Stomach (tissue), 4 donors: ENCODE measurements at regions not wholly inside any gene's neighbourhood (a gene's known extent, or its start where the extent isn't known, plus 50 kb on each side); places are given as distances from the start of the nearest gene placed in this dataset.

Source experiments
- POLR2A ChIP-seq, 4 donors: fragments of 450-650 bp; IDR thresholded peaks; one replicate each; pipeline ENCODE4 v1.6.1; 2016; ENCODE audit warnings: antibody characterized with exemption in 4 of 4, control low read depth in 2 of 4, mild to moderate bottlenecking in 1 of 4, moderate library complexity in 1 of 4
- TF ChIP-seq, protein P1 (sequence below), 7 experiments: fragments of 450-650 bp in 4 of 7; fragments of 200-600 bp in 3 of 7; sonication (generic) in 3 of 7; IDR thresholded peaks; one replicate each; pipeline ENCODE4 v1.5.1; 2016 to 2019; ENCODE audit warnings: antibody characterized with exemption in 7 of 7, control low read depth in 2 of 7, mild to moderate bottlenecking in 1 of 7

DNA sequence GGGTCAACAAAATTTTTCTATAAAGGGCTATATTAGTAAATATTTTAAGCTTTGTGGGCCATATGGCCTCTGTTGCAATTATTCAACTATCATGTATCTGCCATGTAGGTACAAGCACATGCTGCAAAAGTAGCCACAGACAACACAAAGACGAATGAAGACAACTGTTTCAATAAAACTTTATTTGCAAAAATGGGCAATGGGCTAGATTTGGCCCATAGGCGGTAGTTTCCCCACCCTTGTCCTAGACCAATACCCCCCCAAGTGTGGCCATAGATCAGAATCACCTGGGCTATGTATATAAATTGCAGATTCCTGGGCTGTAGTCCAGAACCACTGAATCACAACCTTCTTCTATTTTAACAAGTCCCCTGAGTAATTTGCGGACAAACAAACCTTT, 331.0 kb upstream of the PSMD7 start:
- TF ChIP-seq POLR2A (IDR thresholded peaks at IDR 0.05) = no peak
- TF ChIP-seq, protein P1, sequence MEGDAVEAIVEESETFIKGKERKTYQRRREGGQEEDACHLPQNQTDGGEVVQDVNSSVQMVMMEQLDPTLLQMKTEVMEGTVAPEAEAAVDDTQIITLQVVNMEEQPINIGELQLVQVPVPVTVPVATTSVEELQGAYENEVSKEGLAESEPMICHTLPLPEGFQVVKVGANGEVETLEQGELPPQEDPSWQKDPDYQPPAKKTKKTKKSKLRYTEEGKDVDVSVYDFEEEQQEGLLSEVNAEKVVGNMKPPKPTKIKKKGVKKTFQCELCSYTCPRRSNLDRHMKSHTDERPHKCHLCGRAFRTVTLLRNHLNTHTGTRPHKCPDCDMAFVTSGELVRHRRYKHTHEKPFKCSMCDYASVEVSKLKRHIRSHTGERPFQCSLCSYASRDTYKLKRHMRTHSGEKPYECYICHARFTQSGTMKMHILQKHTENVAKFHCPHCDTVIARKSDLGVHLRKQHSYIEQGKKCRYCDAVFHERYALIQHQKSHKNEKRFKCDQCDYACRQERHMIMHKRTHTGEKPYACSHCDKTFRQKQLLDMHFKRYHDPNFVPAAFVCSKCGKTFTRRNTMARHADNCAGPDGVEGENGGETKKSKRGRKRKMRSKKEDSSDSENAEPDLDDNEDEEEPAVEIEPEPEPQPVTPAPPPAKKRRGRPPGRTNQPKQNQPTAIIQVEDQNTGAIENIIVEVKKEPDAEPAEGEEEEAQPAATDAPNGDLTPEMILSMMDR (IDR thresholded peaks at IDR 0.05) = no peak
